ENCODE measurements at regions not wholly inside any gene's neighbourhood (a gene's known extent, or its start where the extent isn't known, plus 50 kb on each side); places are given as distances from the start of the nearest gene placed in this dataset.

GRCh38 chr4:27595571-27596360 lies 735.1 kb downstream of the STIM2 start:
- Histone ChIP-seq H3K27me3 (ENCODE audit: insufficient read depth) (no peaks in the 10 kb centered on the region), H3K4me3 (ENCODE audit: low read depth in 2 of 2, low read length in 1 of 2) (no peak overlapping the region), H2AFZ (ENCODE audit: low read depth) (no peak overlapping the region), H3K79me2 (ENCODE audit: insufficient read depth) (no peaks in the 10 kb centered on the region), H3K36me3 (replicated peaks in 1 of 2; ENCODE audit: control insufficient read depth in 1 of 2, insufficient read depth in 2 of 2, low read length in 1 of 2) (no peaks in the 10 kb centered on the region), H3K9me2 (no peaks in the 10 kb centered on the region), H3F3A (replicated peaks; ENCODE audit: insufficient read depth) (no peaks in the 10 kb centered on the region), H3K27ac (ENCODE audit: low read depth in 2 of 2, low read length in 1 of 2) (no peak overlapping the region), H3K4me1 (ENCODE audit: control insufficient read depth in 1 of 2, insufficient read depth in 2 of 2, low read depth in 1 of 2, low read length in 1 of 2) (no peaks in the 10 kb centered on the region), H3K9ac (no peak overlapping the region), H4K20me1 (ENCODE audit: insufficient read depth) (no peaks in the 10 kb centered on the region), H3K9me3 (no peaks in the 10 kb centered on the region), H3K4me2 (no peak overlapping the region)
- CTCF ChIA-PET, result interaction anchor here (1.1 kb wide), 1 partner anchor 39 kb away, joined by 5 read pairs; no protein-coding TSS in a partner anchor
- DNase-seq, result no peak
- POLR2A ChIA-PET, result no interaction called here
- WGBS (ENCODE audit: low lambda C conversion rate), result 64% methylated on average over 10 of the region's 10 CpGs
- TF ChIP-seq TCF12 (IDR thresholded peaks at IDR 0.05) (no peak), FOSL2 (IDR thresholded peaks at IDR 0.05; ENCODE audit: borderline replicate concordance, low read depth) (no peak), TAF1 (IDR thresholded peaks at IDR 0.05; ENCODE audit: borderline replicate concordance, low read depth, low read length) (no peak), TEAD4 (IDR thresholded peaks at IDR 0.05; ENCODE audit: borderline replicate concordance, insufficient read depth) (no peak), RFX5 (IDR thresholded peaks at IDR 0.05; ENCODE audit: low read length) (no peak), SIN3A (IDR thresholded peaks at IDR 0.05; ENCODE audit: borderline replicate concordance, low read depth, low read length) (no peak), SMC3 (IDR thresholded peaks at IDR 0.05; ENCODE audit: low read depth, low read length) (no peak), GABPA (IDR thresholded peaks at IDR 0.05; ENCODE audit: low read depth) (no peak), FOXJ3 (CRISPR knock-in tag; IDR thresholded peaks at IDR 0.05) (no peak), EP300 (IDR thresholded peaks at IDR 0.05; ENCODE audit: borderline replicate concordance in 1 of 2, low read depth in 1 of 2, low read length in 1 of 2) (no peak), POLR2AphosphoS5 (IDR thresholded peaks at IDR 0.05; ENCODE audit: low read depth, low read length) (no peak), EZH2phosphoT487 (IDR thresholded peaks at IDR 0.05; ENCODE audit: borderline replicate concordance, low read depth) (no peak), RXRA (IDR thresholded peaks at IDR 0.05; ENCODE audit: borderline replicate concordance, low read depth) (no peak), NRF1 (IDR thresholded peaks at IDR 0.05; ENCODE audit: low read depth, low read length) (no peak), FOXM1 (IDR thresholded peaks at IDR 0.05; ENCODE audit: low read depth) (no peak), CHD2 (IDR thresholded peaks at IDR 0.05; ENCODE audit: low read length, partially characterized antibody) (no peak)
- TF ChIP-seq, protein P1, sequence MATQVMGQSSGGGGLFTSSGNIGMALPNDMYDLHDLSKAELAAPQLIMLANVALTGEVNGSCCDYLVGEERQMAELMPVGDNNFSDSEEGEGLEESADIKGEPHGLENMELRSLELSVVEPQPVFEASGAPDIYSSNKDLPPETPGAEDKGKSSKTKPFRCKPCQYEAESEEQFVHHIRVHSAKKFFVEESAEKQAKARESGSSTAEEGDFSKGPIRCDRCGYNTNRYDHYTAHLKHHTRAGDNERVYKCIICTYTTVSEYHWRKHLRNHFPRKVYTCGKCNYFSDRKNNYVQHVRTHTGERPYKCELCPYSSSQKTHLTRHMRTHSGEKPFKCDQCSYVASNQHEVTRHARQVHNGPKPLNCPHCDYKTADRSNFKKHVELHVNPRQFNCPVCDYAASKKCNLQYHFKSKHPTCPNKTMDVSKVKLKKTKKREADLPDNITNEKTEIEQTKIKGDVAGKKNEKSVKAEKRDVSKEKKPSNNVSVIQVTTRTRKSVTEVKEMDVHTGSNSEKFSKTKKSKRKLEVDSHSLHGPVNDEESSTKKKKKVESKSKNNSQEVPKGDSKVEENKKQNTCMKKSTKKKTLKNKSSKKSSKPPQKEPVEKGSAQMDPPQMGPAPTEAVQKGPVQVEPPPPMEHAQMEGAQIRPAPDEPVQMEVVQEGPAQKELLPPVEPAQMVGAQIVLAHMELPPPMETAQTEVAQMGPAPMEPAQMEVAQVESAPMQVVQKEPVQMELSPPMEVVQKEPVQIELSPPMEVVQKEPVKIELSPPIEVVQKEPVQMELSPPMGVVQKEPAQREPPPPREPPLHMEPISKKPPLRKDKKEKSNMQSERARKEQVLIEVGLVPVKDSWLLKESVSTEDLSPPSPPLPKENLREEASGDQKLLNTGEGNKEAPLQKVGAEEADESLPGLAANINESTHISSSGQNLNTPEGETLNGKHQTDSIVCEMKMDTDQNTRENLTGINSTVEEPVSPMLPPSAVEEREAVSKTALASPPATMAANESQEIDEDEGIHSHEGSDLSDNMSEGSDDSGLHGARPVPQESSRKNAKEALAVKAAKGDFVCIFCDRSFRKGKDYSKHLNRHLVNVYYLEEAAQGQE (IDR thresholded peaks at IDR 0.05; ENCODE audit: low read depth, low read length), result no peak
- TF ChIP-seq, protein P2, sequence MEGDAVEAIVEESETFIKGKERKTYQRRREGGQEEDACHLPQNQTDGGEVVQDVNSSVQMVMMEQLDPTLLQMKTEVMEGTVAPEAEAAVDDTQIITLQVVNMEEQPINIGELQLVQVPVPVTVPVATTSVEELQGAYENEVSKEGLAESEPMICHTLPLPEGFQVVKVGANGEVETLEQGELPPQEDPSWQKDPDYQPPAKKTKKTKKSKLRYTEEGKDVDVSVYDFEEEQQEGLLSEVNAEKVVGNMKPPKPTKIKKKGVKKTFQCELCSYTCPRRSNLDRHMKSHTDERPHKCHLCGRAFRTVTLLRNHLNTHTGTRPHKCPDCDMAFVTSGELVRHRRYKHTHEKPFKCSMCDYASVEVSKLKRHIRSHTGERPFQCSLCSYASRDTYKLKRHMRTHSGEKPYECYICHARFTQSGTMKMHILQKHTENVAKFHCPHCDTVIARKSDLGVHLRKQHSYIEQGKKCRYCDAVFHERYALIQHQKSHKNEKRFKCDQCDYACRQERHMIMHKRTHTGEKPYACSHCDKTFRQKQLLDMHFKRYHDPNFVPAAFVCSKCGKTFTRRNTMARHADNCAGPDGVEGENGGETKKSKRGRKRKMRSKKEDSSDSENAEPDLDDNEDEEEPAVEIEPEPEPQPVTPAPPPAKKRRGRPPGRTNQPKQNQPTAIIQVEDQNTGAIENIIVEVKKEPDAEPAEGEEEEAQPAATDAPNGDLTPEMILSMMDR (IDR thresholded peaks at IDR 0.05), result no peak
- TF ChIP-seq, protein P3, sequence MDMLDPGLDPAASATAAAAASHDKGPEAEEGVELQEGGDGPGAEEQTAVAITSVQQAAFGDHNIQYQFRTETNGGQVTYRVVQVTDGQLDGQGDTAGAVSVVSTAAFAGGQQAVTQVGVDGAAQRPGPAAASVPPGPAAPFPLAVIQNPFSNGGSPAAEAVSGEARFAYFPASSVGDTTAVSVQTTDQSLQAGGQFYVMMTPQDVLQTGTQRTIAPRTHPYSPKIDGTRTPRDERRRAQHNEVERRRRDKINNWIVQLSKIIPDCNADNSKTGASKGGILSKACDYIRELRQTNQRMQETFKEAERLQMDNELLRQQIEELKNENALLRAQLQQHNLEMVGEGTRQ (IDR thresholded peaks at IDR 0.05; ENCODE audit: borderline replicate concordance, low read depth, low read length), result no peak

All from SK-N-SH (cell line).